Prostate gland (tissue), 2 donors: ENCODE measurements at regions not wholly inside any gene's neighbourhood (a gene's known extent, or its start where the extent isn't known, plus 50 kb on each side); places are given as distances from the start of the nearest gene placed in this dataset.

Experiments
- POLR2A ChIP-seq: fragments of 450-650 bp; IDR thresholded peaks from one replicate; pipeline ENCODE4 v1.6.1; 2016; ENCODE audit warnings: antibody characterized with exemption, mild to moderate bottlenecking
- POLR2AphosphoS5 ChIP-seq: sonication (generic); formaldehyde crosslinking; IDR thresholded peaks from one replicate; pipeline ENCODE4 v1.6.1; 2017; ENCODE audit warnings: antibody characterized with exemption
- TF ChIP-seq, protein P1 (sequence below), 4 experiments: fragments of 200-600 bp in 2 of 4; fragments of 450-650 bp in 2 of 4; sonication (generic) in 2 of 4; IDR thresholded peaks; 1 replicate in 3 of 4; 2 replicates in 1 of 4; pipeline ENCODE4 v1.5.1; 2016 to 2019; ENCODE audit warnings: antibody characterized with exemption in 4 of 4, mild to moderate bottlenecking in 2 of 4, moderate library complexity in 2 of 4

DNA sequence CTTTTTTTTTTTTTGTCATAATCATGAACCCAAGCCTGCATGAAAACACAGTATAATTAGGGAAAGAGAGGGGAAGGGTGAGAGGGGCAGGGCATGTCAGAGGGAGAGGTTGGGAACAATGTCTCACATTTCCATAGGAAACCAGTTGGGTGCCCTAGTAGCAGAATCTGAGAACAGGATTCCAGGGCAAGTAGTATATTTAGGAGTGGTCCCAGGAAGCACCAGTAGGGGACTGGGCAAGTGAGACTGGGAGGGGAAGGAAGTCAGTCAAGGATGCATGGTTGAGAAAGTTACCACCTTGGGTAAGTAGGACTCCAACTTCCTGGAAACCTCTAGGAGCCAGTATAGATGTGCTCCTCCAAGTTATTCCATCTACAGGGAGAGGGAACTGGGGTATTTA lies 88.6 kb upstream of the MAFB start:
- TF ChIP-seq, protein P1, sequence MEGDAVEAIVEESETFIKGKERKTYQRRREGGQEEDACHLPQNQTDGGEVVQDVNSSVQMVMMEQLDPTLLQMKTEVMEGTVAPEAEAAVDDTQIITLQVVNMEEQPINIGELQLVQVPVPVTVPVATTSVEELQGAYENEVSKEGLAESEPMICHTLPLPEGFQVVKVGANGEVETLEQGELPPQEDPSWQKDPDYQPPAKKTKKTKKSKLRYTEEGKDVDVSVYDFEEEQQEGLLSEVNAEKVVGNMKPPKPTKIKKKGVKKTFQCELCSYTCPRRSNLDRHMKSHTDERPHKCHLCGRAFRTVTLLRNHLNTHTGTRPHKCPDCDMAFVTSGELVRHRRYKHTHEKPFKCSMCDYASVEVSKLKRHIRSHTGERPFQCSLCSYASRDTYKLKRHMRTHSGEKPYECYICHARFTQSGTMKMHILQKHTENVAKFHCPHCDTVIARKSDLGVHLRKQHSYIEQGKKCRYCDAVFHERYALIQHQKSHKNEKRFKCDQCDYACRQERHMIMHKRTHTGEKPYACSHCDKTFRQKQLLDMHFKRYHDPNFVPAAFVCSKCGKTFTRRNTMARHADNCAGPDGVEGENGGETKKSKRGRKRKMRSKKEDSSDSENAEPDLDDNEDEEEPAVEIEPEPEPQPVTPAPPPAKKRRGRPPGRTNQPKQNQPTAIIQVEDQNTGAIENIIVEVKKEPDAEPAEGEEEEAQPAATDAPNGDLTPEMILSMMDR (IDR thresholded peaks at IDR 0.05) = no peak
- TF ChIP-seq POLR2A = no peak
- no peak for TF ChIP-seq POLR2AphosphoS5
